Fibroblast of lung (primary cell): ENCODE measurements at regions not wholly inside any gene's neighbourhood (a gene's known extent, or its start where the extent isn't known, plus 50 kb on each side); places are given as distances from the start of the nearest gene placed in this dataset.

Experiments
- DNase-seq, 2 donors: peaks; one replicate each; pipeline versions ENCODE4 v3.0.0 to v3.0.0-alpha.2; 2010; ENCODE audit warnings: low read depth in 2 of 2
- H2AFZ ChIP-seq: 2 replicates; pipeline ENCODE4 v1.5.1; 2012; ENCODE audit warnings: low read length, control low read depth, inconsistent platforms
- H3K27ac ChIP-seq: 2 replicates; pipeline ENCODE4 v1.5.1; 2011; ENCODE audit warnings: low read length, control low read depth; ENCODE audit not compliant: insufficient read depth
- H3K27me3 ChIP-seq: 2 replicates; pipeline ENCODE4 v1.5.1; 2011; ENCODE audit warnings: mild to moderate bottlenecking, low read length; ENCODE audit not compliant: control insufficient read depth, insufficient read depth
- H3K36me3 ChIP-seq: 2 replicates; pipeline ENCODE4 v1.5.1; 2011; ENCODE audit warnings: low read length; ENCODE audit not compliant: control insufficient read depth, insufficient read depth
- H3K4me1 ChIP-seq: 2 replicates; pipeline ENCODE4 v1.5.1; 2011; ENCODE audit warnings: low read length; ENCODE audit not compliant: control insufficient read depth, insufficient read depth; ENCODE audit errors: extremely low read depth
- H3K4me2 ChIP-seq: 2 replicates; pipeline ENCODE4 v1.5.1; 2011; ENCODE audit warnings: low read length, control low read depth; ENCODE audit not compliant: insufficient read depth; ENCODE audit errors: extremely low read depth
- H3K4me3 ChIP-seq, 4 experiments: fragments of 200-600 bp in 1 of 4; sonication (generic) in 1 of 4; replicated peaks in 1 of 4; 2 replicates each; pipeline ENCODE4 v1.5.1; 2011 to 2016; ENCODE audit warnings: low read length in 4 of 4, low read depth in 3 of 4, mild to moderate bottlenecking in 3 of 4, control low read depth in 2 of 4, inconsistent platforms in 1 of 4, mixed read lengths in 1 of 4; ENCODE audit not compliant: insufficient read depth in 1 of 4; ENCODE audit errors: control extremely low read depth in 1 of 4
- H3K79me2 ChIP-seq: 2 replicates; pipeline ENCODE4 v1.5.1; 2012; ENCODE audit warnings: mild to moderate bottlenecking, low read length, inconsistent platforms; ENCODE audit not compliant: control insufficient read depth, insufficient read depth
- H3K9ac ChIP-seq: 2 replicates; pipeline ENCODE4 v1.5.1; 2011; ENCODE audit warnings: mild to moderate bottlenecking, low read length, control low read depth; ENCODE audit not compliant: insufficient read depth
- H3K9me3 ChIP-seq: 2 replicates; pipeline ENCODE4 v1.5.1; 2012; ENCODE audit warnings: low read depth, low read length; ENCODE audit not compliant: control insufficient read depth, insufficient read depth
- H4K20me1 ChIP-seq: 2 replicates; pipeline ENCODE4 v1.5.1; 2011; ENCODE audit warnings: low read length; ENCODE audit not compliant: control insufficient read depth, insufficient read depth; ENCODE audit errors: extremely low read depth
- EZH2 ChIP-seq: IDR thresholded peaks from 2 replicates; pipeline ENCODE4 v1.5.1; 2012; ENCODE audit warnings: low read length, control low read depth, mild to moderate bottlenecking; ENCODE audit errors: missing control alignments
- TF ChIP-seq, protein P1 (sequence below), 2 donors: IDR thresholded peaks in 1 of 2; conservative IDR thresholded peaks in 1 of 2; 1 replicate in 1 of 2; 2 replicates in 1 of 2; pipeline ENCODE4 v1.5.1; 2011 to 2012; ENCODE audit warnings: low read length in 2 of 2, control low read depth in 1 of 2, inconsistent platforms in 1 of 2, low read depth in 1 of 2, mild to moderate bottlenecking in 1 of 2

DNA sequence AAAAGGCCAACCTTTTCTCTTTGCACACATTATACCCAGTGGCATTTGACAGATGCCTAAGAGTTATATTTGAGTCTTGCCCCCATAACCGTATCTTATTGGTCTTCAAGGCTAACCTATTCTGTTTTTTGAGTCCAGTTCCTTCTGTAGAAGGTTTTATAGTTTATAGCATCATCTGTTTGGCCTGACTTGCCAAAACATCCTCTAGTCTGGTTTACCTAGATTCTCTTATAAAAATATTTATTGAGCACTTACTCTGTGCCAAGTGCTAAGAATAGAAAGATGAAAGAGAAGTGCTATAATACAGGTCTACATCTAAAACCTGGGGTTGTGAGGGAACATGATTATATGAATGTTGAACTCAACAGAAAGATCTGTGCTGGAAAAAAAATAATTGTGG lies 55.9 kb upstream of the PIP4K2A start:
- no peak overlapping the region for H3K4me3 ChIP-seq
- H3K27me3 ChIP-seq: no peaks in the 10 kb centered on the region
- DNase-seq: no peak
- no peak for TF ChIP-seq EZH2
- TF ChIP-seq, protein P1, sequence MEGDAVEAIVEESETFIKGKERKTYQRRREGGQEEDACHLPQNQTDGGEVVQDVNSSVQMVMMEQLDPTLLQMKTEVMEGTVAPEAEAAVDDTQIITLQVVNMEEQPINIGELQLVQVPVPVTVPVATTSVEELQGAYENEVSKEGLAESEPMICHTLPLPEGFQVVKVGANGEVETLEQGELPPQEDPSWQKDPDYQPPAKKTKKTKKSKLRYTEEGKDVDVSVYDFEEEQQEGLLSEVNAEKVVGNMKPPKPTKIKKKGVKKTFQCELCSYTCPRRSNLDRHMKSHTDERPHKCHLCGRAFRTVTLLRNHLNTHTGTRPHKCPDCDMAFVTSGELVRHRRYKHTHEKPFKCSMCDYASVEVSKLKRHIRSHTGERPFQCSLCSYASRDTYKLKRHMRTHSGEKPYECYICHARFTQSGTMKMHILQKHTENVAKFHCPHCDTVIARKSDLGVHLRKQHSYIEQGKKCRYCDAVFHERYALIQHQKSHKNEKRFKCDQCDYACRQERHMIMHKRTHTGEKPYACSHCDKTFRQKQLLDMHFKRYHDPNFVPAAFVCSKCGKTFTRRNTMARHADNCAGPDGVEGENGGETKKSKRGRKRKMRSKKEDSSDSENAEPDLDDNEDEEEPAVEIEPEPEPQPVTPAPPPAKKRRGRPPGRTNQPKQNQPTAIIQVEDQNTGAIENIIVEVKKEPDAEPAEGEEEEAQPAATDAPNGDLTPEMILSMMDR (conservative IDR thresholded peaks at IDR 0.05 in 1 of 2, IDR thresholded peaks at IDR 0.05 in 1 of 2; ENCODE audit: low read depth in 1 of 2, low read length in 2 of 2): no peak
- H4K20me1 ChIP-seq: no peaks in the 10 kb centered on the region
- H3K4me1 ChIP-seq: no peaks in the 10 kb centered on the region
- no peaks in the 10 kb centered on the region for H3K79me2 ChIP-seq
- no peak overlapping the region for H3K9ac ChIP-seq
- no peaks in the 10 kb centered on the region for H3K9me3 ChIP-seq
- no peaks in the 10 kb centered on the region for H3K36me3 ChIP-seq
- H3K27ac ChIP-seq: no peak overlapping the region
- no peak overlapping the region for H2AFZ ChIP-seq
- no peak overlapping the region for H3K4me2 ChIP-seq

DNA sequence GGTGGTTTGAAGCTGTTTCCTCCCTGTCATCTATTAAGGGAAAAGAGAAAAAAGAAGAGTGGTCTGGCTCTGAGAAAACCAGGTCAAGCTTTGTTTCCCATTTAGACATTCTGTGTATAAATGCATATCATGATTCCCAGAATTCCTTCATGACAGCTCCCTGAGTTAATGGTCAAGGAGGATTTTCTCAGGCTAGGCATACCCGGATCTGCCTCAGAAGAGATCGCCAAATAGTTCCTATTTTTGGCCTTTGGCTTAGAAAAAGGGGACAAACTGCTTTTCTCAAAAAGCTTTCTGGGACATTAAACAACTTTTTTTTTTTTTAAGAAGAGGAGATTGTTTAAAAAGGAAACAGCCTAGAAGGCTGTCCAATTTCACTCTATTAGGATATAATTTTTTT lies 53.5 kb upstream of the PIP4K2A start:
- H3K27ac ChIP-seq: no peak overlapping the region
- H3K27me3 ChIP-seq: no peaks in the 10 kb centered on the region

DNA sequence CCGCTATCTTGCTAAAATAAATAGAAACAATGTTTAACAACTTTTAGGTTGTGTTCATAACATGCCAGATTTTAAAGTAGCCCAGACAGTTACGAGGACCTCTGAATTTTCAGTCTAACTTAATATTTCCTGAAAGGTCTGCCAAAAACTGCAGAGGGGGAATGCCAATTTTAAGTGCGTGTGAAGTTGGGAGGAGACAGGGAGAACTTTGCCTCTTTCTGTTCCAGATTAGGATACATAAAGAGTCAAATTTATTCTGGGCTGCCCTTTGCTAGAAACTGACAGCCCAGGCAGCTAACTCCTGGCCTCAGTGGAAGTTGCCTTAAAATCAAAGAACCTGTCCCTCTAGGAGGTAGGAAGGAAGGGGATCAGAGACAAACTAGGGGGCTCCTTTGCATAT lies 52.3 kb upstream of the PIP4K2A start:
- H4K20me1 ChIP-seq: no peaks in the 10 kb centered on the region
- no peaks in the 10 kb centered on the region for H3K27me3 ChIP-seq
- TF ChIP-seq, protein P1 (conservative IDR thresholded peaks at IDR 0.05 in 1 of 2, IDR thresholded peaks at IDR 0.05 in 1 of 2; ENCODE audit: low read depth in 1 of 2, low read length in 2 of 2): no peak
- no peak for TF ChIP-seq EZH2
- H3K4me3 ChIP-seq: no peak overlapping the region
- no peak overlapping the region for H3K4me2 ChIP-seq
- no peak overlapping the region for H3K27ac ChIP-seq
- no peaks in the 10 kb centered on the region for H3K9me3 ChIP-seq
- H3K9ac ChIP-seq: no peak overlapping the region
- no peaks in the 10 kb centered on the region for H3K79me2 ChIP-seq
- no peaks in the 10 kb centered on the region for H3K4me1 ChIP-seq
- no peaks in the 10 kb centered on the region for H3K36me3 ChIP-seq
- no peak for DNase-seq
- no peak overlapping the region for H2AFZ ChIP-seq

More for the DNA sequence above, 53.5 kb upstream of the PIP4K2A start:
- H3K9me3 ChIP-seq: no peaks in the 10 kb centered on the region
- H3K4me3 ChIP-seq: no peak overlapping the region
- H4K20me1 ChIP-seq: no peaks in the 10 kb centered on the region
- H3K4me1 ChIP-seq: no peaks in the 10 kb centered on the region
- TF ChIP-seq, protein P1 (conservative IDR thresholded peaks at IDR 0.05 in 1 of 2, IDR thresholded peaks at IDR 0.05 in 1 of 2; ENCODE audit: low read depth in 1 of 2, low read length in 2 of 2): no peak
- no peak for TF ChIP-seq EZH2
- no peak for DNase-seq
- no peak overlapping the region for H2AFZ ChIP-seq
- H3K36me3 ChIP-seq: no peaks in the 10 kb centered on the region
- H3K4me2 ChIP-seq: no peak overlapping the region
- H3K9ac ChIP-seq: no peak overlapping the region
- H3K79me2 ChIP-seq: no peaks in the 10 kb centered on the region
